ENCODE measurements at regions not wholly inside any gene's neighbourhood (a gene's known extent, or its start where the extent isn't known, plus 50 kb on each side); places are given as distances from the start of the nearest gene placed in this dataset.

DNA sequence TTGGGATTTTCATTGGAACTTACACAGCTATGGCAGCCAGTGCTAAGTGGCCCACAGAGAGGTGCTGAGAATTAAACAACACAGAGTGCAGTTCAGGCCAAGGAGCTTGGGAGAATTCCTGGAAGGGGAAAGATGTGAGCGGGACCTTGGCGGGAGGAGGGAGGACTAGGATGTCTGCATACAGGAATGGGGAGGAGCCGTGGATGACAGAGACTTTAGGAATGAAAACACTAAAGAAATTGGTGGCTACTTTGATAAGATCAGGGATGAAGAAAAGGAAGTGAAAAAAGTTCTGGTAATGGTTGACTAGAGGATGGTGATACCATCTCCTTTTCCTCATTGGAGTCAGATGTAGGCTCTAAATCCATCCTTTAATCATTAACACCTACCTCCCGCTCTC, 234.2 kb upstream of the FZD8 start:
- H3K9me3 ChIP-seq: no peaks in the 10 kb centered on the region
- no peak overlapping the region for H3K27ac ChIP-seq
- DNase-seq (no peak), ATAC-seq (no peak)
- no peak for TF ChIP-seq POLR2A (IDR thresholded peaks at IDR 0.05)
- TF ChIP-seq, protein P1, sequence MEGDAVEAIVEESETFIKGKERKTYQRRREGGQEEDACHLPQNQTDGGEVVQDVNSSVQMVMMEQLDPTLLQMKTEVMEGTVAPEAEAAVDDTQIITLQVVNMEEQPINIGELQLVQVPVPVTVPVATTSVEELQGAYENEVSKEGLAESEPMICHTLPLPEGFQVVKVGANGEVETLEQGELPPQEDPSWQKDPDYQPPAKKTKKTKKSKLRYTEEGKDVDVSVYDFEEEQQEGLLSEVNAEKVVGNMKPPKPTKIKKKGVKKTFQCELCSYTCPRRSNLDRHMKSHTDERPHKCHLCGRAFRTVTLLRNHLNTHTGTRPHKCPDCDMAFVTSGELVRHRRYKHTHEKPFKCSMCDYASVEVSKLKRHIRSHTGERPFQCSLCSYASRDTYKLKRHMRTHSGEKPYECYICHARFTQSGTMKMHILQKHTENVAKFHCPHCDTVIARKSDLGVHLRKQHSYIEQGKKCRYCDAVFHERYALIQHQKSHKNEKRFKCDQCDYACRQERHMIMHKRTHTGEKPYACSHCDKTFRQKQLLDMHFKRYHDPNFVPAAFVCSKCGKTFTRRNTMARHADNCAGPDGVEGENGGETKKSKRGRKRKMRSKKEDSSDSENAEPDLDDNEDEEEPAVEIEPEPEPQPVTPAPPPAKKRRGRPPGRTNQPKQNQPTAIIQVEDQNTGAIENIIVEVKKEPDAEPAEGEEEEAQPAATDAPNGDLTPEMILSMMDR (IDR thresholded peaks at IDR 0.05): no peak
- WGBS (ENCODE audit: insufficient coverage, low coverage, low lambda C conversion rate, missing lambda C conversion rate): 60% methylated on average over 4 of the region's 4 CpGs
- no peak overlapping the region for H3K4me3 ChIP-seq
- intact Hi-C loops (cut with DNase I): no loop called here
- H3K4me1 ChIP-seq: no peaks in the 10 kb centered on the region
- H3K27me3 ChIP-seq: no peaks in the 10 kb centered on the region
- H3K36me3 ChIP-seq: no peaks in the 10 kb centered on the region

DNA sequence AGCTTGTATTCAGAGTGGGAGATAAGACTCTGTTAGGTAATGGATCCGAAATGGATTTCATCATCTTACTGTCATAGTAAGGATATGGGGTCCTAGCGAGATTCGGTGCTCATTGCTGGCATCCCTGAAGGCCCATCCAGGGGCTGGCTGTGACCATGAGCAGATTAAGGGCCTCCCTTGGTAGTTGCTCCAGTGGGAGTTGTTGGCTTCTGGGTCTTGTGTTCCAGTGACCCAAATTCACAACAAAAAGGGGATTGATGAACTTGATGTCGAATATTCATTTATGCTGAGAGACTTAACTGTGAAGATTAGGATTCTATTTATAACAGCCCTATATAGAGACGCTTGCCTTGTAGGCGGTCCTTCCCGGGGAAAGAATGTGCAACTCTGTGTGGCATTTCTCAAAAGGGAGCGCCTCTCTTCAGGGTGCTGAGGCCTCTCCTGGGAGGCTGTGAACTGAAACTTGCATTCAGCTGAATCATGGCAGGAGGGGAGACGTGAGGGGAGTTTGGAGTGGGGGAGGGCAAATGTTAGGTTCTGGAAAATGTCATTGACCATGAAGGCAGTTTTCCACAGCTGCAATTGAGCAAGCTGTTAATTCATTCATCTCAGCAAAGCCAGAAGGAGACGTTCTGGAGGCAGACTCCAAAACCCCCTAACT, 233.1 kb upstream of the FZD8 start:
- Histone ChIP-seq H3K36me3 (no peaks in the 10 kb centered on the region), H3K4me3 (no peak overlapping the region), H3K4me1 (no peaks in the 10 kb centered on the region), H3K27ac (no peak overlapping the region), H3K27me3 (no peaks in the 10 kb centered on the region), H3K9me3 (no peaks in the 10 kb centered on the region)
- WGBS (ENCODE audit: insufficient coverage, low coverage, low lambda C conversion rate, missing lambda C conversion rate): 66% methylated on average over 9 of the region's 10 CpGs
- DNase-seq: no peak
- TF ChIP-seq, protein P1 (IDR thresholded peaks at IDR 0.05): no peak
- TF ChIP-seq POLR2A (IDR thresholded peaks at IDR 0.05): no peak
- no peak for ATAC-seq
- intact Hi-C loops (cut with DNase I): no loop called here

- Histone ChIP-seq H3K4me1 (no peaks in the 10 kb centered on the region), H3K27me3 (no peaks in the 10 kb centered on the region), H3K4me3 (no peak overlapping the region), H3K9me3 (no peaks in the 10 kb centered on the region), H3K36me3 (no peaks in the 10 kb centered on the region), H3K27ac (no peak overlapping the region)
- 68% methylated on average over 6 of the region's 6 CpGs for WGBS (ENCODE audit: insufficient coverage, low coverage, low lambda C conversion rate, missing lambda C conversion rate)
- intact Hi-C loops (cut with DNase I): no loop called here
- TF ChIP-seq, protein P1 (IDR thresholded peaks at IDR 0.05): no peak
- no peak for TF ChIP-seq POLR2A (IDR thresholded peaks at IDR 0.05)
- DNase-seq (no peak), ATAC-seq (no peak)
Measured at GRCh38 chr10:35874311-35875015, 232.4 kb upstream of the FZD8 start.

DNA sequence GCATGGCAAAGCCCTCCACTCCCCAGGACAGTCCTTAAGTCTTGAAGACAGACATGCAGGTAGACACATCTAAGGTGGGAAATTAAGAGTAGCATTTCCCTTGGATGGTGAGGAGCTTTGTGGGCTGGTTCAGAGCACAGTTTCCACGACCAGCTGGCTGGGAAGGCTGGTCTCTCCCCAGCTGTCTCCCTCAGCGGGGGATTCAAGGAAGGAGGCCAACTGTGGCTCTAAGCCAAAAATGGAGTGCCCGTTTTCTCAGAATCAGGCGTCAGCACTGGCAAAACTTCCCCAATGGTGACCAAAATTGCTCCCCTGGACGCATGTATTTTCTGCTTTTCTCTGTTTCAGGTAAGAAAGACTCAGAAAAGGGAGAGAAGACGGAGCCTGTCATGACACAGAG, 230.6 kb upstream of the FZD8 start:
- ATAC-seq: no peak

More for the DNA sequence above, 230.6 kb upstream of the FZD8 start:
- Histone ChIP-seq H3K36me3 (no peaks in the 10 kb centered on the region), H3K27me3 (no peaks in the 10 kb centered on the region), H3K4me1 (no peaks in the 10 kb centered on the region), H3K27ac (no peak overlapping the region), H3K9me3 (no peaks in the 10 kb centered on the region), H3K4me3 (no peak overlapping the region)
- TF ChIP-seq, protein P1 (IDR thresholded peaks at IDR 0.05): no peak
- no peak for TF ChIP-seq POLR2A (IDR thresholded peaks at IDR 0.05)
- DNase-seq: no peak
- 40% methylated on average over 1 of the region's 6 CpGs for WGBS (ENCODE audit: insufficient coverage, low coverage, low lambda C conversion rate, missing lambda C conversion rate)
- intact Hi-C loops (cut with DNase I): no loop called here

Data from right lobe of liver (tissue), 6 donors.